Fibroblast of gingiva (primary cell): ENCODE measurements at regions not wholly inside any gene's neighbourhood (a gene's known extent, or its start where the extent isn't known, plus 50 kb on each side); places are given as distances from the start of the nearest gene placed in this dataset.
A peak's percentile ranks its signal among the peaks of the same experiment; 100 is the strongest.

Source experiments
- DNase-seq: peaks from one replicate; pipeline ENCODE4 v3.0.0-alpha.2; 2011; ENCODE audit warnings: low read depth

DNA sequence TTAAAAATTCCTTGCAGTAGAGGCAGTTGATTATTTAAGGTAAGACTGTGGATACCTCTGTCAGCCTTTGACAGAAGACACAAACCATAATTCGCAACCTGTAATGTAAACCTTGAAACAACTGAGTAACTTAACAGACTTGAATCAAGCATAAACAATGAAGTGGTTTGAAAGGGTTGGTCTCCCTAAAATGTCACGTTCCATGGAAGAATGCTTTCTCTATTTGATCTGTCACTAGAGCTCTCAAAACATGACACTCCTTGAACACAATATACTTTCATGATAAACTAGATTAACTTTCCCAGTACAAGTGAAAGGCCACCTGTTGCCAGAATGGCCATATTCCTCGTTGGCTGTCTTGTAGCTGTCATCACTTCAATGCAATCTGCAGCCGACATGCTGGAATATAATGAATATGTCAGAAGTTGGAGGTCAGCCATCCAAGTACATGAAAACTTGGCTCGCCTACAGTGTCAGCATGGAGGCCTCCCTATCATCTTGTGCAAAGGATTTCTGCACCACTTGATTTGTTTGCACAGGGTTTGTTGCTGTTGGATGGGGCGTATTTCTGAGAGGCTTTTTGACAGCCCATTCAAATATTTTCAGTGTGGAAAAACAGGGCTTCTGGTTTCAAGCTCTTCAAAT lies 228.0 kb downstream of the TLE4 start:
- peak; percentile 50 for DNase-seq

DNA sequence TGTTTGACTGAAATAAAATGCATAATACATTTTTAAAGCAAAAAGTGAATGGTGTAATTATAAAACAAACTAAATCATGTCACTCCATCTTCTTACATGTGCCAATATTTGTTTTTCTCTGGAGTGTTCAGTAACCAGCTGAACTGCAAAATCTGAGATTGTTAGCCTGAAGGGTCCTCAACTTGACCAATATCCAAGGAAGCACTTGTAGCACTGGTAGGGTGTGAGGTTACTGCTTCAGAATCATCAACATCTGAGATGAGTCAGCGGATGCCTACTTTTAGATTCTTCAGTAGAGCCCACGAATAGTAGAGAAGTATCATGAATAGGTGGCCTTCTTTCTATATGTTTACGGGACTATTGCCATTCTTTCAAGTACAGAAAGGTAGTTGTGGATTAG lies 226.7 kb downstream of the TLE4 start:
- no peak for DNase-seq

DNA sequence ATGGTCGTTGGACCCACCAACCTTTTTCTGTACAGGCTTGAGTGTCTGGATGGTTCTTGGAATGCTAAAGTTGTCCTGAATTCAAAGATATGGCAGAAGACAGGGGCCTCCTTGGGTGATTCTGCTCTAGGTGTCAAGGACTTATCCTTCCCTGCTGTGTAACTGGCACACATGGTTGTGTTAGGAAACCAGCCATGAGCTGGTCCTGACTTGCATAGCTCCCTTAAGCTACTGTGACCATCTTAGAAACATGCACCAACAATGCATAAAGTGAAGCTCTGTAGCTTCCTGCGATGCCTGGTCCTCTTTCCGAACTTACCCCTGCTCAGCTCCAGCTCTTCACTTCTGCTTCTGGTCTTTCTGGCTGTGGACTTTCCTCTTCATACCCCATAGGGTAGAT lies 224.6 kb downstream of the TLE4 start:
- DNase-seq = no peak

DNA sequence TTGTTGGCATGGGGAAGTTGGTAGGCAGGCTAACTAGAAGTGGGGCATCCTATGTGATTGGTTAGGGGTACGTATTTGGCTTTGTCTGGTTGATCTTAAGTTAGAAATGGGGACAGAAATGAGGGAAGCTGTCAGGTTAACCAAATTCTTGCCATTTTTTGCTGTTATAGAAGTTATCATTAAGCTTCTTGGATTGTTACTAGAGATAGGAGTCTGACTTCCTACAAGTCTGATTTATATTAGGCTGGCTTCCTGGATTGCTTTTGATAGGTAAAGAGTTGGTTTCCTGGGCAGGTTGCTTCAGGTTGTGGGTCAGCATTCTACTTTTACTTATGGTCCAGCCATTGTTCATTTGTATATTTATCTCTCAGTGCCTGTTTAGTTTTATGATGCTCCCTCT lies 216.9 kb downstream of the TLE4 start:
- no peak for DNase-seq

DNA sequence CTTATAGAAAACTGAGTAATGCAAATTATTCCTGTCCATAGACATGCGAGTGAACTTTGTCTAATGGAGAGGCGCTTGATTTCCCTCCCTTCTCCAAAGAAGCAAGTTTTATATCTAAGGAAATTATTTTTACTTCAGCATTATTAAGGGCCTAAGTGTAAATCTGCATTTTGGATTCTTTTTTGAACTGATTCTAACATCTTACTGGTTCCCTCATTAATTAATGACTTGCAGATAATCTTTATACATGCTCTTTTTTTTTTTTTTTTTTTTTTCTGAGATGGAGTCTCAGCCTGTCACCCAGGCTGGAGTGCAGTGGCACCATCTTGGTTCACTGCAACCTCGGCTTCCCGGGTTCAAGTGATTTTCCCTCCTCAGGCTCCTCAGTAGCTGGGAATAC lies 209.5 kb downstream of the TLE4 start:
- DNase-seq = no peak

DNA sequence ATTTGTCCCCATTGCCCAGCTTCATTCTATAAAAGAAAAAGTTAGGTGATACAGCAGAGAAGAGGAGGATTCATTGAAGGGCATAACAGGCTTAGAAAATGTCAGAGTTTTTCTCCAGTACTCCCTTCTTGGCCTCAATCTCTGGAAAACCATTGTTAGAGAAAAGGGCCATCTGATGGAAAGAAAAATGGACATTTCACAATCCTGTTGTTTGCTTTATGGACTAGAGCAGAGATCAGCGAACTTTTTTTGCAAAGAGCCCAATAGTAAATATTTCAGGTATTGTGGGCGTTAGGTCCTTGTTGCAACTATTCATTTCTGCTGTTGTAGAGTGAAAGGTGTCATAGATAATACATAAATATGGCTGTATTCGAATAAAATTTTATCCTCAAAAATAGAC lies 208.8 kb downstream of the TLE4 start:
- DNase-seq = no peak

DNA sequence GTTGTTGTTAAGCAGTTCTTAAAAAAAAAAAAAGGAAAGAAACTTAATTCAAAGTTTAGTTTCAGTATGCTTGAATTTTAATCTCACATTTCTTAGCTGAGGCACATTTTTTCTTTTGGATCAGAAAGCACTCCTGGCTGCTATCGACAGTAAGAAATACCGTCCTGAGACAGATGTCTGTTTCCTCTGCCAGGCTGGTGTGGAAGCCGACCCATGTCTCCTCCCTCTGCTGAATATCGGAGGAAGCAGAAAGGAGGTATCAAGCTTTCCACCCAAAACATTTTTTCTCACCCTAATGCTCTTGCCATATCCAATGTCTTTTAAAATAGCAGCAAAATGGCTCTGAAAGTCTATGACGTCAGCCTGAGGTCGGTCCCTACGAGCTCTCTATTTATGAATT lies 208.1 kb downstream of the TLE4 start:
- DNase-seq = no peak

DNA sequence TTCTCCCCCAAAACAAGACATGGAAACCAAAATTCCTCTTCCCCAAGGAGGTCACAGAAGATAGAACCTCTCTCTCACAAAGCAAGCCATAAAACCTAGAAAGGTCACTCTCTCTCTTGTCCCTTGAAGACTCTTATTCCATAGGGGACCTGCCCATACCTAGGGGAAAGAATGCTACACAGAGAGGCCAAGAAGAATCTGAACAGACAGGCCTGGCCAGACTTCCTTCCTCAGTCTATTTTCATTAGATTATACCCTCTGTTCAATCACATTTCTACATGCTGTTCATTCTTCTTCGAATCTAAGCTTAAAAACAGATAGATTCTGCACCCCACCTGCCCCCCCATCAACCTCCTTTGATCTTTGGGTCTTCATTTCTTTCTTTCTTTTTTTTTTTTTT lies 206.8 kb downstream of the TLE4 start:
- DNase-seq = no peak

DNA sequence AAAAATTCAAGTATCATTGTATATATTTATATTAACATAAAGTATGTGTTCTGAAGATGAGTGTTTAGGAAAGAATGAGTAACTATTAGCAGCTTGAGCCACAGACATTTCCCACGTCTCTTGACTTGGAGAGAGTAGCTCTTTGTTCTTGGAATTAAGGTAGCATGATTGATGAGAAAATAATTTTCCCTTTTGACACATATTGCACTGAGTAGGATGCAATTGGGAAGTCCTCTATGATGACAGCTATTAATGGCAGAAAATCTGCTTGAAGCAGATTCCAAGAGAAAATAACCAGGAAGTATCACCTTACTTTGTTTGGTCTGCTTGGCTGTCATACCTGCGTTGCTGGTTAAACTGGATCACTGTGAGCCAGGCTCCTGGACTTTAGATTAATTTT lies 204.8 kb downstream of the TLE4 start:
- DNase-seq = peak; percentile 23
